IPS-20b (cell line): ENCODE measurements at regions not wholly inside any gene's neighbourhood (a gene's known extent, or its start where the extent isn't known, plus 50 kb on each side); places are given as distances from the start of the nearest gene placed in this dataset.
A peak's percentile ranks its signal among the peaks of the same experiment; 100 is the strongest.

Experiments used
- H3K27ac ChIP-seq: one replicate; pipeline ENCODE4 v1.5.1; 2013; ENCODE audit warnings: low read length
- H3K27me3 ChIP-seq: 2 replicates; pipeline ENCODE4 v1.6.1; 2013; ENCODE audit warnings: mild to moderate bottlenecking, low read length, inconsistent platforms; ENCODE audit not compliant: insufficient read depth
- H3K36me3 ChIP-seq: 2 replicates; pipeline ENCODE4 v1.6.1; 2013; ENCODE audit warnings: low read depth, mild to moderate bottlenecking, inconsistent platforms, low read length, moderate library complexity; ENCODE audit not compliant: insufficient read depth
- H3K4me1 ChIP-seq: 2 replicates; pipeline ENCODE4 v1.6.1; 2013; ENCODE audit warnings: mild to moderate bottlenecking, control low read depth, inconsistent platforms, low read length, moderate library complexity; ENCODE audit not compliant: insufficient read depth
- H3K4me3 ChIP-seq: 2 replicates; pipeline ENCODE4 v1.5.1; 2013; ENCODE audit warnings: mild to moderate bottlenecking, low read length, inconsistent platforms
- H3K9ac ChIP-seq: 2 replicates; pipeline ENCODE4 v1.6.1; 2013; ENCODE audit warnings: low read depth, mild to moderate bottlenecking, inconsistent platforms, low read length, moderate library complexity
- H3K9me3 ChIP-seq: 2 replicates; pipeline ENCODE4 v1.6.1; 2013; ENCODE audit warnings: mild to moderate bottlenecking, low read depth, low read length, inconsistent platforms; ENCODE audit not compliant: insufficient read depth

GRCh38 chr2:16304876-16305590, 360.6 kb downstream of the CYRIA start:
- Histone ChIP-seq H3K9ac (no peak overlapping the region), H3K36me3 (no peaks in the 10 kb centered on the region), H3K4me3 (no peak overlapping the region), H3K27me3 (no peaks in the 10 kb centered on the region; the same call in 1 of the 2 replicates), H3K4me1 (peaks cover 12% of the 10 kb centered on the region; the same call in 1 of the 2 replicates), H3K9me3 (peaks cover 6% of the 10 kb centered on the region; the same call in 1 of the 2 replicates), H3K27ac (no peak overlapping the region)

GRCh38 chr2:16303761-16304160, 361.9 kb downstream of the CYRIA start:
- no peaks in the 10 kb centered on the region; the same call in 1 of the 2 replicates for H3K27me3 ChIP-seq
- no peak overlapping the region for H3K9ac ChIP-seq
- H3K4me3 ChIP-seq, result 0 out of 2 replicates have a peak overlapping the region, but pooled peaks have one; percentile 6
- peaks cover 6% of the 10 kb centered on the region; the same call in 1 of the 2 replicates for H3K9me3 ChIP-seq
- H3K4me1 ChIP-seq, result peaks cover 12% of the 10 kb centered on the region; the same call in 1 of the 2 replicates
- H3K36me3 ChIP-seq, result no peaks in the 10 kb centered on the region
- H3K27ac ChIP-seq, result no peak overlapping the region

- peaks cover 6% of the 10 kb centered on the region; the same call in 1 of the 2 replicates for H3K9me3 ChIP-seq
- no peaks in the 10 kb centered on the region; the same call in 1 of the 2 replicates for H3K27me3 ChIP-seq
- peaks cover 12% of the 10 kb centered on the region; the same call in 1 of the 2 replicates for H3K4me1 ChIP-seq
- H3K9ac ChIP-seq, result no peak overlapping the region
- 0 out of 2 replicates have a peak overlapping the region, but pooled peaks have one; percentile 6 for H3K4me3 ChIP-seq
- H3K27ac ChIP-seq, result no peak overlapping the region
- H3K36me3 ChIP-seq, result no peaks in the 10 kb centered on the region
Measured at GRCh38 chr2:16303273-16303577, 362.4 kb downstream of the CYRIA start.

GRCh38 chr2:16302431-16303272, 362.3 kb downstream of the MYCN start:
- no peak overlapping the region for H3K27ac ChIP-seq
- H3K36me3 ChIP-seq, result no peaks in the 10 kb centered on the region
- peaks cover 12% of the 10 kb centered on the region; the same call in 1 of the 2 replicates for H3K4me1 ChIP-seq
- no peak overlapping the region for H3K4me3 ChIP-seq
- no peaks in the 10 kb centered on the region; the same call in 1 of the 2 replicates for H3K27me3 ChIP-seq
- H3K9me3 ChIP-seq, result peaks cover 6% of the 10 kb centered on the region; the same call in 1 of the 2 replicates
- H3K9ac ChIP-seq, result no peak overlapping the region

GRCh38 chr2:16301961-16302360, 361.6 kb downstream of the MYCN start:
- H3K9ac ChIP-seq, result no peak overlapping the region
- peaks cover 12% of the 10 kb centered on the region; the same call in 1 of the 2 replicates for H3K4me1 ChIP-seq
- no peaks in the 10 kb centered on the region; the same call in 1 of the 2 replicates for H3K27me3 ChIP-seq
- no peak overlapping the region for H3K4me3 ChIP-seq
- no peak overlapping the region for H3K27ac ChIP-seq
- H3K9me3 ChIP-seq, result peaks cover 6% of the 10 kb centered on the region; the same call in 1 of the 2 replicates
- no peaks in the 10 kb centered on the region for H3K36me3 ChIP-seq

GRCh38 chr2:16298866-16299265, 358.5 kb downstream of the MYCN start:
- Histone ChIP-seq H3K9me3 (peaks cover 6% of the 10 kb centered on the region; the same call in 1 of the 2 replicates), H3K36me3 (no peaks in the 10 kb centered on the region), H3K27ac (no peak overlapping the region), H3K9ac (no peak overlapping the region), H3K27me3 (no peaks in the 10 kb centered on the region; the same call in 1 of the 2 replicates), H3K4me1 (peaks cover 10% of the 10 kb centered on the region; the same call in 1 of the 2 replicates), H3K4me3 (no peak overlapping the region)

- no peaks in the 10 kb centered on the region for H3K36me3 ChIP-seq
- no peak overlapping the region for H3K9ac ChIP-seq
- peaks cover 6% of the 10 kb centered on the region; the same call in 1 of the 2 replicates for H3K9me3 ChIP-seq
- H3K4me3 ChIP-seq, result no peak overlapping the region
- H3K27me3 ChIP-seq, result no peaks in the 10 kb centered on the region
- no peaks in the 10 kb centered on the region for H3K4me1 ChIP-seq
- H3K27ac ChIP-seq, result no peak overlapping the region
Measured at GRCh38 chr2:16296331-16297250, 356.2 kb downstream of the MYCN start.

DNA sequence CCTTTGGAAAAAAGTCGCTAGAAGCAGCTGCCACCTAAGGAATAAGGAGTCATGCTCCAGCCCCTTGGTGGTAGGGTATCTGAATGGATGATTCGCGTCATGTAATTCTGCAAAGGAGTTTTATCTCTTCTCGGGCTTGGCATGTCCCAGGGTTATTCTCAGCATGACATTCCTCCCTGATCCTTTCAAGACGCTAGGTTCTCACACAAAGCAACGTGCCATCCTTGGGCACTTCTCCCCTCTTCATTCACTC, 355.6 kb downstream of the MYCN start:
- H3K27ac ChIP-seq, result no peak overlapping the region

DNA sequence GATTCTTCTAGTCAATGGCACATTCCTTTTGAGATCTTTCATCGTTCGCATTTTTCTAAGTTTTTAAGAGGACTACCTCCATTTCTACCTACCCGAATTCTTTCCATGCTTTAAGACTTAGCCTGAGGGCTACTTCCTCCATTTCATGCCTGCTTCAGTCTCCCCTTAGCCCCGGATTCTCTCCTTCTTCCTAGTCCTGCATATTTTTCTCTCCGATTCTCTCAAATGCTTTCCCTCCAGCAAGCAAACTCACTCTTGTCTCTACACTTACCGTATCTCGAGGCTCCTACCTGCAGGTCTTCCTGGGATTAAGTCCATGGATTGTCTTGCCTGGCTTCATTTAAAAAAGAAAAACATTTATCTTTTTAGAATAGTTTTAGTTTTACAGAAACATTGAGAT, 354.4 kb downstream of the MYCN start:
- no peak overlapping the region for H3K9ac ChIP-seq
- no peaks in the 10 kb centered on the region for H3K36me3 ChIP-seq
- no peaks in the 10 kb centered on the region for H3K27me3 ChIP-seq
- H3K4me3 ChIP-seq, result no peak overlapping the region
- H3K4me1 ChIP-seq, result no peaks in the 10 kb centered on the region
- no peak overlapping the region for H3K27ac ChIP-seq
- H3K9me3 ChIP-seq, result no peaks in the 10 kb centered on the region

More for the DNA sequence above, 355.6 kb downstream of the MYCN start:
- no peaks in the 10 kb centered on the region for H3K4me1 ChIP-seq
- no peak overlapping the region for H3K4me3 ChIP-seq
- no peak overlapping the region for H3K9ac ChIP-seq
- peaks cover 6% of the 10 kb centered on the region; the same call in 1 of the 2 replicates for H3K9me3 ChIP-seq
- H3K27me3 ChIP-seq, result no peaks in the 10 kb centered on the region
- H3K36me3 ChIP-seq, result no peaks in the 10 kb centered on the region

- no peaks in the 10 kb centered on the region for H3K36me3 ChIP-seq
- no peaks in the 10 kb centered on the region for H3K9me3 ChIP-seq
- H3K27me3 ChIP-seq, result no peaks in the 10 kb centered on the region
- no peak overlapping the region for H3K27ac ChIP-seq
- H3K9ac ChIP-seq, result no peak overlapping the region
- H3K4me3 ChIP-seq, result no peak overlapping the region
- no peaks in the 10 kb centered on the region for H3K4me1 ChIP-seq
Measured at GRCh38 chr2:16293871-16294270, 353.5 kb downstream of the MYCN start.

GRCh38 chr2:16293398-16293797, 353.0 kb downstream of the MYCN start:
- Histone ChIP-seq H3K9ac (no peak overlapping the region), H3K27me3 (no peaks in the 10 kb centered on the region), H3K4me1 (no peaks in the 10 kb centered on the region), H3K9me3 (no peaks in the 10 kb centered on the region), H3K4me3 (no peak overlapping the region), H3K27ac (no peak overlapping the region), H3K36me3 (no peaks in the 10 kb centered on the region)
